Left ventricle myocardium superior (tissue), 1 donor: ENCODE measurements at regions not wholly inside any gene's neighbourhood (a gene's known extent, or its start where the extent isn't known, plus 50 kb on each side); places are given as distances from the start of the nearest gene placed in this dataset.

Experiments used
- ATAC-seq: fragments of 200-7000 bp; cut with Tn5 transposase; one replicate; pipeline ENCODE4 v1.9.1; 2020; ENCODE audit warnings: mild to moderate bottlenecking, moderate library complexity
- DNase-seq: peaks from one replicate; pipeline ENCODE4 v3.0.0-alpha.2; 2020
- intact Hi-C: fragments of 100-400 bp; cut with micrococcal nuclease; formaldehyde crosslinking; loops from one replicate; pipeline ENCODE4 v1.11.0; 2022
- donor health status: DM: no; HTN: yes; CAD: no; lungs with severe emphysema.

GRCh38 chr10:130757821-130758489 is 553.6 kb downstream of the TCERG1L start:
- DNase-seq = no peak
- intact Hi-C loops = no loop called here
- ATAC-seq = no peak

DNA sequence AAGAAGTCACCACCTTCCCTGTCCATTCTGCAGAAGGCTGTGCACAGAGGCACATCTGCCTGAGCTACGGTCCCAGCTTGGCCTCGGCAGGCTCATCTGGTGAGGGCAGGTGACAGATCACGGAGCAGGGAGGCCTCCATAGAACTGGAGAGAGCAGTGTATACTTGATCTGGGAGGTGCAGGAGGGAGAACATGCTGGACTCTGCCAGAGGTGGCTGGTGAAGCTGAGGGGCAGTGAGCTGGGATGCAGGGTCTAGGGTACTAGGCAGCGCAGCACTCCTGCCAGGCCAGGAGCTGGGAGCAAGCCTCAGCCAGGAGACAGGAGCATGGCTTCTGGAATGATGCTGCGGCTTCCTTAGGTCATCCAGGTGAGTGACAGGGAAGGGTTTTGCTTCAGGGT is 553.0 kb downstream of the TCERG1L start:
- ATAC-seq = no peak
- intact Hi-C loops = no loop called here
- no peak for DNase-seq

DNA sequence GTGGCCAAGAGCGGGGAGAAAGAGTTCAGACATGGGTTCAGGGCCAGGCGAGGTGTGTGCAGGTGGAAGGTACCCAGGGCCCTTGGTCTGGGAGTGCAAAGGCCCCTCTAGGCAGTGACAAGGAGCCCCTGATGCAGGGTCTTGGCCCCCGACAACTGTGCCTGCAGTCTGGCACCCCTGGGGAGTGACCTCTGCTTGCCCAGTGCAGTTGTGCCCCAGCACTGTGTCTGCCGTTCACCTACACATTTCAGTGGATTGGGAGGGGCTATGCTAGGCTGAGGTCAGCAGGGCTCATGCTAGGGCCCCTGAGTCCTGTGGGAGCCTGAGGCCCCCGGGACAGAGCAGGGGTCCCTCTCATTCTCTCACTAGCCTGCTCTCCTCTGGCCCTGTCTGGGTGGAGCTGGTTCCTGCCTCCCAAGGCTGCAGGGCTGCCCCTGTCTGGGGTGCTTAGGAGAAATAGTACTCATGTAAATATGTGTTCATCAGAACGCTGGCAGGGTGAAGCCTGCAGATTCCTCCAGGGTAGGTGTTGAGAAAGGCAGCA is 550.4 kb downstream of the TCERG1L start:
- DNase-seq (no peak), ATAC-seq (no peak)
- intact Hi-C loops = no loop called here

DNA sequence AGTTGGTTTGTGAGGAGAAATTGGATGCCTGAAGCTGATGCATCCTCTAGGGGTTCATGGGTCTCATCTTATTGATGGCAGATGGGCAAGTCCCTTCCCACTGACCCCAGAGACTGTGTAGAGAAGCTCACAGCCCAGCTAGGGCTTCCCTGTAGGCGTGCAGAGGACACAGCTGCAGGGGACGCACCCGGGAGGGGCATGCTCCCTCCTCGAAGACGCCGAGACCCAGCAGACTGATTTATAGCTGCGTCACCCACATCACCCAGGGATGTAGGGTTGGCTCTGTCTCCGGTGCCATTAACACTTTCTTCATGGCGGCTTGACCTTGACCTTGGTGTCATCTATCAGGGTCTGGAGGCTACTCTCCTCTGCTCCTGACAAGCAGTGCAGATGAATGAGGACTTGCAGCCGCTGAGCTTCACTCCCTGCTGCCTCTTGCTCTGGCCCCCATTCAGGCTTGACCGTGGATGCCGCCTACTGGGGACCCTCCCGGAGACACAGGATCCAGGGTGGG is 549.7 kb downstream of the TCERG1L start:
- intact Hi-C loops = no loop called here
- no peak for ATAC-seq
- no peak for DNase-seq

DNA sequence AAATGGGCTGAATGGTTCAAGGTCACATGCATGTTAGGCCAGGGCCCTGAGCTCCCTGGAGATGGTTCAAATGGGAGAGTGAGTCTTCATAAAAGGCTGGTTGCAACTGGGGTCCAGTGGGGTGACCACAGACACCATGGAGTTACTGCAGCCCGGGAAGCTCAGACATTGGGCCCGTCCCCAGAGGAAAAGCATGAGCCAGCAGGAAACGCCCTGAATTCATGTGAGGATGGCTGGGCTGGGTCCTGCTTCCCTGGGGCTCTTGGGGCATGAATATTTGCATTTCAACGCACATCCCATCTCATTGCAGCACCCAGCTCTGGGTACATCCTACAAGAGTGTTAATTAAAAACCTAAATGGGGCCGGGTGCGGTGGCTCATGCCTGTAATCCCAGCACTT is 549.0 kb downstream of the TCERG1L start:
- intact Hi-C loops = no loop called here
- ATAC-seq = no peak
- DNase-seq = no peak

- intact Hi-C loops = no loop called here
- DNase-seq = no peak
- no peak for ATAC-seq
These were observed 548.5 kb downstream of the TCERG1L start for GRCh38 chr10:130763071-130763470.

GRCh38 chr10:130763491-130763890 is 548.0 kb downstream of the TCERG1L start:
- DNase-seq (no peak), ATAC-seq (no peak)
- intact Hi-C loops = no loop called here

GRCh38 chr10:130764651-130765050 is 546.9 kb downstream of the TCERG1L start:
- no peak for DNase-seq
- ATAC-seq = no peak
- intact Hi-C loops = no loop called here

DNA sequence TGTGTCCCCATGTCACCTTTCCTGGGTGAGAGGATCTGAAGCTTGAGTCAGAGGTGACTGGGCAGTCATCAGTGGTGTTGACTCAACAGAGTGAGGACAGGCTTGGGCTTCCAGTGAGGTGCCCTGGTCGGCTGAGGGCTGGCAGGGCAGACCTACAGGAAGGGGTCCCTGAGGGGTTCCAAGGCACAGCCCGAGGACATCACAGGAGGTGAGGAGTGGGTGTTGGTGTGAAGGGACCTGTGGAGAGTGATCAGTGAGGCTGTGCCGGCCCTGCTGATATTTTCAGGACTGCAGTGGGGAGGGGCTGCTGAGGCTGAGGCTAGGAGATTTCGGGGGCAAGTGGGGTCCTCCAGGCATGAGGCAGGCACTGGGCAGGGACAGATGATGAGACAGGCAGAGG is 545.5 kb downstream of the TCERG1L start:
- ATAC-seq (no peak), DNase-seq (no peak)
- intact Hi-C loops = no loop called here

- DNase-seq = no peak
- no peak for ATAC-seq
- intact Hi-C loops = no loop called here
These were observed 544.3 kb downstream of the TCERG1L start for GRCh38 chr10:130767116-130767730.

DNA sequence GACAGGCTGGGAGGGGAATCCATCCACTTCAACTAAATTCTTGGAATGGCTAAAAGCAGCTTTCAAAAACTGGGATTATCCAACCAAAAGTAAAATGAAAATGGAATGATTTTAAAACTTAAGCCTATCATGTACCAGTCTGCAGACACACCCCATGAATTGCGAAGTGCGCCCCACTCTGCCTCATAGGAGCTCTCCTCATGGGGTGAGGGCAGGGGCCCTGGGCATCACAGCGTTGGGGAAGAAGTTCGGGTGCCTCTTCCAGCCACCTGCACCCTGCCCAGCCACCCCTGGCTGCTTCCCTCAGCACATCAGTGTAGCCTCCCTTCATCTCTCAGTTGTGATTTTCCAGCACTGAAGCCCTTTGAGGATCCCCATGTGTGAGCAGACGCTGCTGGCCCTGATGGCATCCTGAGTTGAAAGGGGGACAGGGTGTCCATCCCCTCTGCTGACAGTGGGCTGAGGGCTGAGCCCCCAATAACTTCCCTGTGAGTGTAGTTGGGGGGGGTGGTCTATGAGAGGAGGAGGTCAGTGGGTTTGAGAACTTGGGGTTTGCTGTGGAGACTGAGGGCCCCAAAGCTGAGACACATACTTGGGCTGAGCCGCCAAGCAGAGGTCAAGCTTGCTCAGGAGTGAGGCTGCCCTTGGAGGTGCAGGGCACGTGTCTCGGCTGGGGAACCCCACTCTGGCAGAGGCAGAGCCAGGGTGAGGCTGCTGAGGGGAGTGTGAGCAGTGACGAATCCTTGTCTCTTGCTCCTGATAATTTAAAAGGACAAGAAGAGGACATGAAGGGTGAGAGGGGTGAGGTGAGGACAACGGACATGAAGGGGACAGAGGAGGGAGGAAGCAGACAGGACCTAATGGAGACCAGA is 542.1 kb downstream of the TCERG1L start:
- ATAC-seq (no peak), DNase-seq (no peak)
- intact Hi-C loops = no loop called here

DNA sequence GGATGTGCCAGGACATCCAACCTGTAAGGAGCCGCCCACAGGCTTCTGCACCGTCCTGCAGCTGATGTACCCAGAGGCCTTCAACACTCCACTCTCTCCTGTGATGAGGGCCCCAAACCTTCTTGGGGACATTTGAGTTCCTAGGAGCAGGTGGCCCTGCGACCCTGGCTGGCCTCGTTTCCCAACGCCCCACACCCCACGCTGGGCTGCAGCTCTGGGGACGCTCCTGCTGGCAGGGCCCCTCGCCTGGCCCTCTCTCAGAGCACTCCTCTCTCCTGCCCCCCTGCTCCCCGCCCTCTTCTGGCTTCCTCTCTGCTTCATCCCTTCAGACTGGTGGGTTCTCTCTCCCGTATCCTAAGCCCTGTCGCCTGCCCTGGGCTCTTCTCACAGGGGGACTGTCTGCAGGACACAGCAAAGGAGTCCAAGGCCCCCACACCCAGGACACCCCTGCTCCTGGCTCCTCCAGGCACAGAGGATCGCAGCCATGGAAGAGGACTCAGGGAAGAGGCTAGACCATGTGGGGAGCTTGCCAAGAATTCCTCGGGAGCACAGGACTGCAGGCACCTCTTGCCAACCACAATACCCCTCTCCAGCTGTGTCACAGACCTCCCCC is 541.4 kb downstream of the TCERG1L start:
- intact Hi-C loops = no loop called here
- no peak for DNase-seq
- ATAC-seq = no peak

DNA sequence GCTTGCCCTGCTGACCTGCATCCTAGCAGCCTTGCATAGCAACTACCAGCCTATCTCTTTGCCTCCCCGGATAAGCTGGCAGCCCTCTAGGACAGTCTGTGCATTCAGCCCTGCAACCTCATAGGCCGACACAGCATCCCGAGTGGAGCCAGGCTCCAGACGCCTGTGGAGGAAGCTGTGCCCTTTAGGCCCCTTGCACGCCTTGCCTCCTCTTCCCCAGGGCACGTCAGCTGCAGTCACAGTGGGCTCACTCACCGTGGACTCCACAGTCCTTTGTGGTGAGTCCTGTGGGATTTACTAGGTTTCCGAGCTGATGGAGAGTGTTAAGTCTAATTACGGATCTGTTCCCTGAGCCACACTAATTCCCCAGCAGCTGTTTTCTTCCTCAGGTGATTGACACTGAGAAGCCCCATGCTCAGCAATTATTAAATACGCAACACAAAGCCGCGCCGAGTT is 540.0 kb downstream of the TCERG1L start:
- intact Hi-C loops = no loop called here
- ATAC-seq = no peak

GRCh38 chr10:130772056-130772455 is 539.5 kb downstream of the TCERG1L start:
- no peak for ATAC-seq
- DNase-seq = no peak
- intact Hi-C loops = no loop called here

More for the DNA sequence above, 540.0 kb downstream of the TCERG1L start:
- DNase-seq = no peak

GRCh38 chr10:130772676-130773075 is 538.8 kb downstream of the TCERG1L start:
- ATAC-seq = no peak
- intact Hi-C loops = no loop called here
- DNase-seq = no peak

GRCh38 chr10:130773941-130774340 is 537.6 kb downstream of the TCERG1L start:
- intact Hi-C loops = no loop called here
- DNase-seq (no peak), ATAC-seq (no peak)

GRCh38 chr10:130774871-130775270 is 536.6 kb downstream of the TCERG1L start:
- ATAC-seq (no peak), DNase-seq (no peak)
- intact Hi-C loops = no loop called here

- no peak for DNase-seq
- ATAC-seq = no peak
- intact Hi-C loops = no loop called here
These were observed 536.2 kb downstream of the TCERG1L start for GRCh38 chr10:130775311-130775710.

GRCh38 chr10:130776724-130777123 is 534.8 kb downstream of the TCERG1L start:
- ATAC-seq = no peak
- DNase-seq = no peak
- intact Hi-C loops = no loop called here
